CD14-positive monocyte (primary cell): ENCODE measurements at regions not wholly inside any gene's neighbourhood (a gene's known extent, or its start where the extent isn't known, plus 50 kb on each side); places are given as distances from the start of the nearest gene placed in this dataset.

Experiments
- DNase-seq, 3 donors: peaks; one replicate each; pipeline ENCODE4 v3.0.0-alpha.2; 2011 to 2022
- H2AFZ ChIP-seq: 2 replicates; pipeline ENCODE4 v1.6.0; 2012; ENCODE audit warnings: mild to moderate bottlenecking, low read depth, low read length, inconsistent platforms; ENCODE audit not compliant: insufficient read depth, poor library complexity, severe bottlenecking
- H3K27ac ChIP-seq, 2 donors: 1 replicate in 1 of 2; 2 replicates in 1 of 2; pipeline ENCODE4 v1.5.1; 2012 to 2013; ENCODE audit warnings: low read length in 2 of 2, control low read depth in 1 of 2, inconsistent platforms in 1 of 2, low read depth in 1 of 2, mild to moderate bottlenecking in 1 of 2
- H3K27me3 ChIP-seq, 2 donors: one replicate each; pipeline versions ENCODE4 v1.6.0 to v1.6.1; 2011 to 2013; ENCODE audit warnings: low read length in 2 of 2; ENCODE audit not compliant: control insufficient read depth in 2 of 2, insufficient read depth in 2 of 2
- H3K36me3 ChIP-seq, 2 donors: replicated peaks in 1 of 2; 1 replicate in 1 of 2; 2 replicates in 1 of 2; pipeline versions ENCODE4 v1.5.1 to v1.6.1; 2012 to 2013; ENCODE audit warnings: low read length in 2 of 2, control low read depth in 1 of 2, inconsistent platforms in 1 of 2, mild to moderate bottlenecking in 1 of 2; ENCODE audit not compliant: insufficient read depth in 2 of 2, control insufficient read depth in 1 of 2
- H3K4me1 ChIP-seq, 2 donors: 1 replicate in 1 of 2; 2 replicates in 1 of 2; pipeline versions ENCODE4 v1.5.1 to v1.6.1; 2012 to 2013; ENCODE audit warnings: low read length in 2 of 2, control low read depth in 1 of 2, inconsistent platforms in 1 of 2, mild to moderate bottlenecking in 1 of 2, moderate library complexity in 1 of 2; ENCODE audit not compliant: insufficient read depth in 2 of 2, control insufficient read depth in 1 of 2
- H3K4me2 ChIP-seq: replicated peaks from 2 replicates; pipeline ENCODE3; 2012; ENCODE audit warnings: low read length, moderate library complexity, mild to moderate bottlenecking; ENCODE audit not compliant: poor library complexity, severe bottlenecking; ENCODE audit errors: extremely low read depth
- H3K4me3 ChIP-seq, 3 experiments: fragments of 200-600 bp in 1 of 3; sonication (generic) in 1 of 3; replicated peaks in 1 of 3; 1 replicate in 2 of 3; 2 replicates in 1 of 3; pipeline ENCODE4 v1.5.1; 2011 to 2013; ENCODE audit warnings: low read length in 3 of 3, mild to moderate bottlenecking in 3 of 3, control low read depth in 2 of 3, low read depth in 2 of 3, inconsistent platforms in 1 of 3, moderate library complexity in 1 of 3
- H3K79me2 ChIP-seq: 2 replicates; pipeline ENCODE4 v1.6.0; 2012; ENCODE audit warnings: mild to moderate bottlenecking, control low read depth, inconsistent platforms, low read length, moderate library complexity; ENCODE audit not compliant: insufficient read depth
- H3K9ac ChIP-seq: 2 replicates; pipeline ENCODE4 v1.6.0; 2017; ENCODE audit warnings: low read length, mild to moderate bottlenecking; ENCODE audit not compliant: insufficient read depth, poor library complexity, severe bottlenecking
- H3K9me3 ChIP-seq, 2 donors: replicated peaks in 1 of 2; 1 replicate in 1 of 2; 2 replicates in 1 of 2; pipeline versions ENCODE4 v1.5.1 to v1.6.1; 2012 to 2013; ENCODE audit warnings: low read length in 2 of 2, control low read depth in 1 of 2; ENCODE audit not compliant: control insufficient read depth in 1 of 2, insufficient read depth in 1 of 2
- H4K20me1 ChIP-seq: 2 replicates; pipeline ENCODE4 v1.6.0; 2012; ENCODE audit warnings: mild to moderate bottlenecking, low read length, control low read depth, moderate library complexity; ENCODE audit not compliant: insufficient read depth
- H3K27ac Mint-ChIP-seq, 7 donors: one replicate each; pipeline ENCODE4 v1.8.0; 2020; ENCODE audit warnings: mild to moderate bottlenecking in 7 of 7, mixed read lengths in 7 of 7, moderate library complexity in 6 of 7, inconsistent platforms in 2 of 7
- H3K27me3 Mint-ChIP-seq, 3 donors: one replicate each; pipeline ENCODE4 v1.8.0; 2021 to 2022; ENCODE audit warnings: low read depth in 3 of 3, mild to moderate bottlenecking in 3 of 3, mixed read lengths in 3 of 3, moderate library complexity in 3 of 3, inconsistent platforms in 1 of 3
- H3K36me3 Mint-ChIP-seq, 2 donors: one replicate each; pipeline ENCODE4 v1.8.0; 2020; ENCODE audit warnings: mixed read lengths in 2 of 2, inconsistent platforms in 1 of 2, mild to moderate bottlenecking in 1 of 2
- H3K4me1 Mint-ChIP-seq: one replicate; pipeline ENCODE4 v1.8.0; 2020; ENCODE audit warnings: mild to moderate bottlenecking, mixed read lengths
- H3K4me3 Mint-ChIP-seq, 2 donors: one replicate each; pipeline ENCODE4 v1.8.0; 2020; ENCODE audit warnings: mild to moderate bottlenecking in 2 of 2, mixed read lengths in 2 of 2, moderate library complexity in 1 of 2
- H3K9me3 Mint-ChIP-seq, 7 donors: one replicate each; pipeline ENCODE4 v1.8.0; 2020 to 2022; ENCODE audit warnings: mixed read lengths in 7 of 7, mild to moderate bottlenecking in 6 of 7, moderate library complexity in 6 of 7, inconsistent platforms in 2 of 7
- WGBS: methylation state at CpG from one replicate; pipeline ENCODE4 v1.1.5; 2013; ENCODE audit warnings: missing lambda C conversion rate; ENCODE audit not compliant: insufficient coverage; 5-methylcytosine and 5-hydroxymethylcytosine counted together
- intact Hi-C, 2 donors: fragments of 100-400 bp; cut with micrococcal nuclease; formaldehyde crosslinking; loops; one replicate each; pipeline versions ENCODE4 v1.15.0 to v1.15.1; 2023
- TF ChIP-seq, protein P1 (sequence below): fragments of 200-600 bp; IDR thresholded peaks from one replicate; pipeline ENCODE4 v1.8.0; 2022; ENCODE audit warnings: antibody characterized with exemption, mild to moderate bottlenecking

DNA sequence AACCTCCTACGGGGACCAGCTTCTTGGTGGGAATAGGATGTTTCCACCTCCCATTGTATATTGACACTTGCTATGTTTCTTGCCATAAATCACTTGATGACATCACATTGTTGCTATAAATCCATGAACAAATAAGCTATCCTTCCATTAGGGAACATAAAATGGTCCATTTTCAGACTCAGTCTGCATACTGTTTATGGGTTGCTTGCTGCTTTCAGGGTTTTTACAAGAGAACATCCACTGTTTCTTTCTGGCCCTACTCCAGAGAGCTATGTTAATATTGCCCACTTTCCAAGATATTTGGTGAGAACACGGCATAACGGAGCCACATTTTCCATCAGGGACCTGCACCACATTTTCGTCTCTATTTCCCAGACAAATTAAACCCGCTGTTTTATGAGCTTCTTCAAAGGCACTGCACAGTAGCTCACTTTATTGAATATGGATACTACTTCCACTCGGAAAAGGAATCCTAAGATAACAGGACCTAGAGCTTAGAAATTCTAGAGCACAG lies 800.2 kb downstream of the KCNJ2 start:
- Mint-ChIP-seq H3K4me3 (no peak overlapping the region), H3K27me3 (peaks cover 0 to 2% (median 2%) of the 10 kb centered on the region in 3 donors), H3K4me1 (no peaks in the 10 kb centered on the region), H3K27ac (peak overlapping the region in 1 of 7 donors; percentile 46), H3K36me3 (no peaks in the 10 kb centered on the region), H3K9me3 (peaks cover 2 to 18% (median 12%) of the 10 kb centered on the region in 7 donors)
- Histone ChIP-seq H3K4me3 (no peak overlapping the region), H3K9me3 (peaks cover 12 to 14% of the 10 kb centered on the region in 2 donors), H3K79me2 (no peaks in the 10 kb centered on the region), H3K9ac (no peak overlapping the region), H3K4me2 (no peak overlapping the region), H4K20me1 (no peaks in the 10 kb centered on the region), H2AFZ (no peak overlapping the region), H3K36me3 (no peaks in the 10 kb centered on the region), H3K27ac (no peak overlapping the region), H3K27me3 (no peaks in the 10 kb centered on the region), H3K4me1 (no peaks in the 10 kb centered on the region)
- no peak for DNase-seq
- intact Hi-C loops = no loop called here
- TF ChIP-seq, protein P1, sequence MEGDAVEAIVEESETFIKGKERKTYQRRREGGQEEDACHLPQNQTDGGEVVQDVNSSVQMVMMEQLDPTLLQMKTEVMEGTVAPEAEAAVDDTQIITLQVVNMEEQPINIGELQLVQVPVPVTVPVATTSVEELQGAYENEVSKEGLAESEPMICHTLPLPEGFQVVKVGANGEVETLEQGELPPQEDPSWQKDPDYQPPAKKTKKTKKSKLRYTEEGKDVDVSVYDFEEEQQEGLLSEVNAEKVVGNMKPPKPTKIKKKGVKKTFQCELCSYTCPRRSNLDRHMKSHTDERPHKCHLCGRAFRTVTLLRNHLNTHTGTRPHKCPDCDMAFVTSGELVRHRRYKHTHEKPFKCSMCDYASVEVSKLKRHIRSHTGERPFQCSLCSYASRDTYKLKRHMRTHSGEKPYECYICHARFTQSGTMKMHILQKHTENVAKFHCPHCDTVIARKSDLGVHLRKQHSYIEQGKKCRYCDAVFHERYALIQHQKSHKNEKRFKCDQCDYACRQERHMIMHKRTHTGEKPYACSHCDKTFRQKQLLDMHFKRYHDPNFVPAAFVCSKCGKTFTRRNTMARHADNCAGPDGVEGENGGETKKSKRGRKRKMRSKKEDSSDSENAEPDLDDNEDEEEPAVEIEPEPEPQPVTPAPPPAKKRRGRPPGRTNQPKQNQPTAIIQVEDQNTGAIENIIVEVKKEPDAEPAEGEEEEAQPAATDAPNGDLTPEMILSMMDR = no peak
- 91% methylated on average over 4 of the region's 6 CpGs for WGBS

GRCh38 chr17:70976447-70976846 lies 807.1 kb downstream of the KCNJ2 start:
- intact Hi-C loops = no loop called here

More at GRCh38 chr17:70976447-70976846, 807.1 kb downstream of the KCNJ2 start:
- H3K27me3 ChIP-seq = no peaks in the 10 kb centered on the region
- no peak overlapping the region for H3K9ac ChIP-seq
- no peaks in the 10 kb centered on the region for H4K20me1 ChIP-seq
- peaks cover 0 to 5% of the 10 kb centered on the region in 2 donors for H3K9me3 ChIP-seq
- Mint-ChIP-seq H3K4me3 (no peak overlapping the region), H3K4me1 (no peaks in the 10 kb centered on the region), H3K36me3 (no peaks in the 10 kb centered on the region), H3K27me3 (no peaks in the 10 kb centered on the region), H3K27ac (no peak overlapping the region), H3K9me3 (peaks cover 5 to 17% (median 9%) of the 10 kb centered on the region in 7 donors)
- no peaks in the 10 kb centered on the region for H3K79me2 ChIP-seq
- H3K4me3 ChIP-seq = no peak overlapping the region
- H3K27ac ChIP-seq = no peak overlapping the region
- TF ChIP-seq, protein P1 = no peak
- H3K4me2 ChIP-seq = no peak overlapping the region
- H3K4me1 ChIP-seq = no peaks in the 10 kb centered on the region
- no peak for DNase-seq
- H2AFZ ChIP-seq = no peak overlapping the region
- no peaks in the 10 kb centered on the region for H3K36me3 ChIP-seq
